ENCODE measurements at regions not wholly inside any gene's neighbourhood (a gene's known extent, or its start where the extent isn't known, plus 50 kb on each side); places are given as distances from the start of the nearest gene placed in this dataset.
"Not testable (repeated sequence)": the region's sequence is repeated elsewhere in the genome, so short reads cannot be mapped to it uniquely, and the experiment has no call there.

GRCh38 chr2:171266102-171266501 lies 105.4 kb upstream of the TLK1 start:
- TF ChIP-seq, protein P1, sequence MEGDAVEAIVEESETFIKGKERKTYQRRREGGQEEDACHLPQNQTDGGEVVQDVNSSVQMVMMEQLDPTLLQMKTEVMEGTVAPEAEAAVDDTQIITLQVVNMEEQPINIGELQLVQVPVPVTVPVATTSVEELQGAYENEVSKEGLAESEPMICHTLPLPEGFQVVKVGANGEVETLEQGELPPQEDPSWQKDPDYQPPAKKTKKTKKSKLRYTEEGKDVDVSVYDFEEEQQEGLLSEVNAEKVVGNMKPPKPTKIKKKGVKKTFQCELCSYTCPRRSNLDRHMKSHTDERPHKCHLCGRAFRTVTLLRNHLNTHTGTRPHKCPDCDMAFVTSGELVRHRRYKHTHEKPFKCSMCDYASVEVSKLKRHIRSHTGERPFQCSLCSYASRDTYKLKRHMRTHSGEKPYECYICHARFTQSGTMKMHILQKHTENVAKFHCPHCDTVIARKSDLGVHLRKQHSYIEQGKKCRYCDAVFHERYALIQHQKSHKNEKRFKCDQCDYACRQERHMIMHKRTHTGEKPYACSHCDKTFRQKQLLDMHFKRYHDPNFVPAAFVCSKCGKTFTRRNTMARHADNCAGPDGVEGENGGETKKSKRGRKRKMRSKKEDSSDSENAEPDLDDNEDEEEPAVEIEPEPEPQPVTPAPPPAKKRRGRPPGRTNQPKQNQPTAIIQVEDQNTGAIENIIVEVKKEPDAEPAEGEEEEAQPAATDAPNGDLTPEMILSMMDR (conservative IDR thresholded peaks at IDR 0.05; ENCODE audit: low read depth, low read length): no peak
- no peak for DNase-seq (ENCODE audit: low read depth)
- H3K4me3 ChIP-seq (ENCODE audit: low read depth, low read length): no peak overlapping the region

DNA sequence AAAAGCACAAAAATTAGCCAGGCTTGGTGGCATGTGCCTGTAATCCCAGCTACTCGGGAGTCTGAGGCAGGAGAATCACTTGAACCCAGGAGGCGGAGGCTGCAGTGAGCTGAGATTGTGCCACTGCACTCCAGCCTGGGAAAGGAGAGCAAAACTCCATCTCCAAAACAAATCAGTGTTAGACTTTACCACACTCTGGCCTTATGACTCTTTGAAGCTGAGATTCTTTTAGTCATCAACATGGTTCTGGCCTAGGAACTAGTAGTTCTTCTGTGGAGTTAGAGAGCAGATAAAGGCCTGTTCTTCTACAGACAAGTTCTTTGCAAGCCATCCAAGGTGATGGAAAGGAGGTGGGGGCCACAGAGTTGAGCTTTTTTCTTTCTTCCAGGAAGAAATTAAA lies 100.8 kb upstream of the TLK1 start:
- not testable (repeated sequence) for DNase-seq (ENCODE audit: low read depth); H3K4me3 ChIP-seq (ENCODE audit: low read depth, low read length)

- no peak for DNase-seq (ENCODE audit: low read depth)
- H3K4me3 ChIP-seq (ENCODE audit: low read depth, low read length): no peak overlapping the region
- TF ChIP-seq, protein P1 (conservative IDR thresholded peaks at IDR 0.05; ENCODE audit: low read depth, low read length): no peak
Observed at GRCh38 chr2:171260471-171261424, 100.1 kb upstream of the TLK1 start.

DNA sequence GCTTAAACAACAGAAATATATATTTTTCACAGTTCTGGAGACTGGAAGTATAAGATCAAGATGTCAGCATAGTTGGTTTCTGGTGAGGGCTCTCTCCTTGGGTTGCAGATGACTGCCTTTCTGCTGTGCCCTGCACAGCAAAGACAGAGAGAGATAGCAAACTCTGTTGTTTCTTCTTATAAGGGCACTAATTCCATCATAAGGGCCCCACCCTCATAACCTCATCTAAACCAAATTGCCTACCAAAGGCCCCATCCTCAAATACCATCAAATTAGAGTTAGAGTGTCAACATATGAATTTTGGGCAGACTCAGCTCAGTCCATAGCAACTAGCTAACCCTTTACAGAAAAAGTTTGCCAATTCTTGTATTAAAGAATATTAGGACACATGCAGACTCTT lies 94.0 kb upstream of the TLK1 start:
- no peak for DNase-seq (ENCODE audit: low read depth)
- H3K4me3 ChIP-seq (ENCODE audit: low read depth, low read length): no peak overlapping the region
- TF ChIP-seq, protein P1 (conservative IDR thresholded peaks at IDR 0.05; ENCODE audit: low read depth, low read length): no peak

- no peak overlapping the region for H3K4me3 ChIP-seq (ENCODE audit: low read depth, low read length)
- DNase-seq (ENCODE audit: low read depth): no peak
- TF ChIP-seq, protein P1 (conservative IDR thresholded peaks at IDR 0.05; ENCODE audit: low read depth, low read length): no peak
Observed at GRCh38 chr2:171253900-171254650, 93.4 kb upstream of the TLK1 start.

GRCh38 chr2:171253279-171253678 lies 92.6 kb upstream of the TLK1 start:
- no peak for DNase-seq (ENCODE audit: low read depth)
- TF ChIP-seq, protein P1 (conservative IDR thresholded peaks at IDR 0.05; ENCODE audit: low read depth, low read length): no peak

GRCh38 chr2:171249689-171250088 lies 89.0 kb upstream of the TLK1 start:
- no peak for DNase-seq (ENCODE audit: low read depth)
- H3K4me3 ChIP-seq (ENCODE audit: low read depth, low read length): no peak overlapping the region
- TF ChIP-seq, protein P1 (conservative IDR thresholded peaks at IDR 0.05; ENCODE audit: low read depth, low read length): no peak

More at GRCh38 chr2:171253279-171253678, 92.6 kb upstream of the TLK1 start:
- no peak overlapping the region for H3K4me3 ChIP-seq (ENCODE audit: low read depth, low read length)
